ENCODE measurements at regions not wholly inside any gene's neighbourhood (a gene's known extent, or its start where the extent isn't known, plus 50 kb on each side); places are given as distances from the start of the nearest gene placed in this dataset.

DNA sequence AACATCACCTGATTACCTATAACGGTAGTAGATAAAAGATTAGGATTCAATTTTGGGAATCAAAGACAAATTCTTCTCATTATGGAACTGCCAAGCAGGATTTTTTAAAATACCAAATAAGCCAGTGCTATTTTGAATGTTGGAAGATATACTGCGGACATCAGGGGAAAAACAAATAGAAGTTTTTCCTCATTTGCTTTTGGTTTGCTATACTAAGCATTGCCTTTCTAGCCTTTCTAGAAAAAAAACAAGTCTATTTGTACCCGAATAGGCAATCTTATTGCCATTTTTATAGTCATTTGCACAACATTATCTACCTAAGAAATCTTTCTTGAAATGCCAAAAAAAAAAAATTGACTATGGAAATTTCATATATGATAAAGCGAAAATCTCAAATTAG, 379.5 kb downstream of the CDH10 start:
- no peak for TF ChIP-seq EZH2phosphoT487 (IDR thresholded peaks at IDR 0.05; ENCODE audit: low read length)
- TF ChIP-seq, protein P1, sequence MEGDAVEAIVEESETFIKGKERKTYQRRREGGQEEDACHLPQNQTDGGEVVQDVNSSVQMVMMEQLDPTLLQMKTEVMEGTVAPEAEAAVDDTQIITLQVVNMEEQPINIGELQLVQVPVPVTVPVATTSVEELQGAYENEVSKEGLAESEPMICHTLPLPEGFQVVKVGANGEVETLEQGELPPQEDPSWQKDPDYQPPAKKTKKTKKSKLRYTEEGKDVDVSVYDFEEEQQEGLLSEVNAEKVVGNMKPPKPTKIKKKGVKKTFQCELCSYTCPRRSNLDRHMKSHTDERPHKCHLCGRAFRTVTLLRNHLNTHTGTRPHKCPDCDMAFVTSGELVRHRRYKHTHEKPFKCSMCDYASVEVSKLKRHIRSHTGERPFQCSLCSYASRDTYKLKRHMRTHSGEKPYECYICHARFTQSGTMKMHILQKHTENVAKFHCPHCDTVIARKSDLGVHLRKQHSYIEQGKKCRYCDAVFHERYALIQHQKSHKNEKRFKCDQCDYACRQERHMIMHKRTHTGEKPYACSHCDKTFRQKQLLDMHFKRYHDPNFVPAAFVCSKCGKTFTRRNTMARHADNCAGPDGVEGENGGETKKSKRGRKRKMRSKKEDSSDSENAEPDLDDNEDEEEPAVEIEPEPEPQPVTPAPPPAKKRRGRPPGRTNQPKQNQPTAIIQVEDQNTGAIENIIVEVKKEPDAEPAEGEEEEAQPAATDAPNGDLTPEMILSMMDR (IDR thresholded peaks at IDR 0.05; ENCODE audit: low read length): no peak
- TF ChIP-seq EZH2 (optimal IDR thresholded peaks at IDR 0.05; ENCODE audit: low read depth, low read length): no peak

Measured in MM.1S (cell line).